HG02571 (cell line): ENCODE measurements at regions not wholly inside any gene's neighbourhood (a gene's known extent, or its start where the extent isn't known, plus 50 kb on each side); places are given as distances from the start of the nearest gene placed in this dataset.
"Not testable (repeated sequence)": the region's sequence is repeated elsewhere in the genome, so short reads cannot be mapped to it uniquely, and the experiment has no call there.

Experiments used
- ATAC-seq: cut with Tn5 transposase; IDR thresholded peaks from one replicate; pipeline ENCODE4 v1.9.1; 2021; ENCODE audit warnings: mild to moderate bottlenecking, moderate library complexity; ENCODE audit not compliant: unreplicated experiment

DNA sequence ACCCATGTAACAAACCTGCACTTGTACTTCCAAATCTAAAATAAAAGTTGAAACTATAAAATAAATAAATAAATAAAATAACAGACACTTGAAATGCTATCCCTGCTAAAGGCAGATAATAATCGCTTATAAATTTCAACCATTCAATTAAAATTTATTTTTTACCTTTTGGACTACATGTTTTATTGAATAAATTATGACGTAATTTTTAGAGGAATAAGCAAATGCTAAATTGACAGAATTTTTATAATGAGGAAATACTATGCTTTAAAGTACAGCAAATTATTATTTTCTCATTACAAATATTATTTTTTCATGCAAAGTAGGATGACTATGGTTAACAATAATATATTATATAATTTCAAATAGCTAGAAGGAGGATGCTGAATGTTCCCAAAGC is 658.6 kb upstream of the LMO3 start:
- ATAC-seq: no peak

DNA sequence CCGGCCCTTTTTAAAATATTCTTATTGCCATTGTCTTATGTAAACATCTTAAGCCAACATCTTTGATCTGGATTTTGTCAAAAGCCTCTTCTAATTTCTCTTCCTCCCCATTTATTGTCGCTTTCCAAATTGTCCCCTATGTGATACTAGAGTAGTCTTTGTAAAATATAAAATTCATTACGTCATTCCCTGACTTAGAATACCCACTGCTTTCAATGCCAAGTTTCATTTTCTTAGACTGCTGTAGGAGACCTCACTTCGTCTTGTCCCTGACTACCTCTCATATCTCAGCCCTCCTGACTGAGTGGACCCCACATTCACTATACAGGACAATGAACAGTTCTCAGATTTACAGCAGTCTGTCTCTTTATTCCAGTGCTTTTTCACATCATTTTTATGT is 633.9 kb upstream of the LMO3 start:
- no peak for ATAC-seq

DNA sequence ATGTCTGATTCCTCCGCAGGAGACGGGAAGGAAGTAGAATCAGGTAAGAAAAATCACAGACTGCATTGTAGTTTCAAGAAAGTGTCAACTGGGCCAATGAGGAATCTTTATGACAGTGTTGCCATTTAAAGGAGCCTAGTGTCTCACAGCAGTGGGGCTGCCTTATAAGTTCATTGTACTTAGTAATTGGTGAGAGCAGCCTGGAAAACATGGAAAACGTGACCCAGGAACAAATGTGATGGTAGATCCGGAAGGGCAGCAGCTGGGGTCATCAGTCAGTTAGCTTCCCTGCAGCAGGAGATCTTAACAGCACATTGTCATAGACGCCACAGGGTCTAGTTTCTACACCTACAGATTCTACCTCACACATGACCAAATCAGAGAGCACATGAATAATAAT is 630.0 kb upstream of the LMO3 start:
- no peak for ATAC-seq

DNA sequence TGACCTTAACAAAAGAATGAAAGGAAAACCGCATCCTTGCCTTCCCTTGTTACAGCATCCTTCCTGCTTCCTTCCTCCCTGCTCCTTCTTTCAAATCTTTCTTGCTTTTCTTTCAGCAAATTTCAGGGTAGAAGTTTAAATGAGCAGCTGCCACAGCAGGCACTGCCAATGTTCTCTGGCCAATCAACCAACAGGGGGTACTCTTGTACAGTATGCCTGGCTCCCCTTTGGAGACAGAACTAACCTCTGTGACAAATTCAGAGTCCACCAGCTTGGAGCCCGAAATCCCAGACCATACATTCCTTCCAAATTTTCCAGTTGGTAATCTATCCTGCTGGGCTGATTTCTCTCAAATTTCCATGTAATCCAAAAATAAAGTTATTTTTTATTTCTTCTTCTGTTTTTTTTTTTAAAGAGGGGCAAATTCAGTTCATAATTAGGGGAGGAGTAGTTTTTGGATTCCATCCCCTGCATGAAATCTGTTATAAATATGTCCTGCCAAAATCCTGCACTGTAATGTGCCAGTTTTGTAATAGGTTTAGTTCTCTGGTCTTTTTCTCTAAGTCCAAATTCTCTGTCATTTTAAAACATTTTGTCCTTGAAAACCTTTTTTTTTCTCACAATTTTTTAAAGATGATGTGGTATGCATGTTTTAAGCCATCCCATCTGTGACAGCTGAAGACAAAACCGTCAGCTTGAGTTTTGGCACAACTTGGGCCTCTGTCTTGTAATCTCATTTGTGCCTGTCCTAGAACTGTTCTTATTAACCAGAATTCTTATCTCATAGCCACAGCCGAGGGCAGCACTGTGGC is 610.0 kb upstream of the LMO3 start:
- ATAC-seq: no peak

DNA sequence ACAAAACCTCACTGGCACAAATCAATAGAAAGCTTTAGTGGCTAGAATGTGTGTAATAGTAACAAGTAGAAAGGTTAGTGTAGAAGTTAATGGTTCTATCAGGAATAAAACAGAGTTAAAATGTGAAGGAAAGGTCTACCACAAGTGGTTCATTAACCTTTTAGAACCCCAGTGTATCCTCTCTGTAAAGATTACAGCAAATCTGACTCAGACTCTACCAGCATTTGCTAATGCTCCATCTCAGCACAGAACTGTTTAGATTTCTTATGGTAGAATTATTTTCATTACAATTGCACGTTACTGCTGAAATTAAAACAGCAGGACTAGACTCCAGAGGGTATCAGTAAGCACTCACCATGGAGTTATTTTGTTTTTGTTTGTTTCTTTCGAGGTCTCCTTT is 609.0 kb upstream of the LMO3 start:
- ATAC-seq: no peak

DNA sequence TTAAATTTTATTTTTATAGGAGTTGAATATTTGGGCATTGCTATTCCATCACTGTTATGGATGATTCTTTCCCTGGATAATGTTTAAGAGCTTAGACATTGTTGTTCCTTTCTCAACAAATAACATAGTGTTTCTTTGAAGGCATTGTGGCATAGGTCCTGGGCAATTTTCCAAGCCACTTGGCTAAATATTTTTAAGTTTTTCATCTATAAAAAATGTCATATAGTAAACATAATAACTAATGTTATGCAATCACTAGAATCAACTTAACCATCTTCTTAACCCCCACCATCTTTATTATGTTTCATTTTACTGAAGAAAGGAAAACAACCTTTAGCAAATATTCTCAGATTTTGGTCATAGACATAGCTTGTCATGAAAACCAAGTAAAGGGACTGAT is 600.6 kb upstream of the LMO3 start:
- ATAC-seq: no peak

DNA sequence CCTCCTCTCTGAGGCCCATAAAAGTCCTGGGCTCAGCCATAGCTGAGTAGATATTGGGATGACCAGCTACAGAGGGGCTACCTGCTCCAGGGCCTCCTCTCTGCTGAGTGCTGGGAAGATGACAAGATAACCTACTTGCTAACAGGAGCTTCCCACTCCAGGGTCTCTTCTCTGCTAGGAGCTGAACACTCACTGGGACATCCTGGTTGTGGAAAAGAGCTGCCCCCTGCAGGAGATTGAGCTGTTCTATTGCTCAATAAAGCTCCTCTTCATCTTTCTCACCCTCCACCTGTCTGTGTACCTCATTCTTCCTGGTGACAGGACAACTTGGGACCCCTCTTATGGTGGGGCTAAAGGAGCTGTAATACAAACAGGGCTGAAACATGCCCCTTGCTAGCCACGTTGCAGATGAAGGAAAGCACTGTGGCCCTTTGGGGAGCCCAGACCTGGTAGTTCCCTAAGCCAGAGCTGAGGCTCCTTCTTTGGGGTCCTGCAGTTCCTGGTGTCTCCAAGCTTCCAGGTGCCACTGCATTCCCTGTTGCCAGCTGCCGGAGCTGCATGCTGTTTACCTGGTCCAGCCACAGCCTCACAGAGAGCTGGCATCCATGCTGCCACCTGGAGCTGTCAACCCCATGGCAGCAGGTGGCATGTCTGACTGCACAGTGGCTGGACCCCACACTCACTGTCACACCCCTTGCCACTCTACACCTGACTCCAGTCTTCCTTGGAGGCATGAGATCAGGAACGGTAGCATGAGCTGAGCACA is 598.5 kb upstream of the LMO3 start:
- ATAC-seq: no peak

DNA sequence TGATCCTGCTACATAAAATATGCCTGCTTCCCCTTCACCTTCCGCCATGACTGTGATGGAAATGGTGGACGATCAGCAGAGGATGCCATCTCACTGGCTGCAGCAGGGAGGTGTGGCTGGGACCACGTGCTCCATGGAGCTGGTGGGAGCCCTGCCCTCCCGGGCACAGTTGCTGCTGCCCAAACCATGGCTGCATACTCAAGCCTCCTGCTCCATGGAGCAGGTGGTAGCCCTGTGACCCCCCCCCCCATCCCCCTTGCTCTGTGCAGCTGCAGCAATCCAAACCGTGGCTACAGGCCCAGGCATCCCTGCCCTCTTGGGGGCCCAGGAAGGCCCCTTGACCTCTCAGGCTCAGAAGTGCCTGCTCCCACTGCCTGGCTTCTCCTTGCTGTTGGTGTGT is 597.5 kb upstream of the LMO3 start:
- ATAC-seq: no peak

DNA sequence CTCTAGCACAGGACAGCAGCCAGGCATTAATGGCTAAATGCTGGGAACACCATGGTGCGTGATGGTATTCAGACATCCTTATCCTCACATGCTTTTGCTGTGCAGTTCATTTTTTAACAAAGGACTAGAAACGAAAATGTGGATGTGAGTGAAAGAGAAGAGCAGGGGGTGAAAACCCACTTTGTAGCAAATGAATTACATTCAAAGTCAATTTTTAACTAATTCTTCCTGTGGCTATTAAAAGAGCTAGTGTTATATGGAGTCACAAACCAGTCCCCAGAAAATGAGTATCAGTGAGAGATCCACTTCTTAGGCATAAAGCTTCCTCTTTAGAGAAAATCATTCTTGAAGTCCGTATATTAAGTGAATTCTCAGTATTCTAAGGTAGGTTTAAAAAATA is 592.0 kb upstream of the LMO3 start:
- ATAC-seq: no peak

DNA sequence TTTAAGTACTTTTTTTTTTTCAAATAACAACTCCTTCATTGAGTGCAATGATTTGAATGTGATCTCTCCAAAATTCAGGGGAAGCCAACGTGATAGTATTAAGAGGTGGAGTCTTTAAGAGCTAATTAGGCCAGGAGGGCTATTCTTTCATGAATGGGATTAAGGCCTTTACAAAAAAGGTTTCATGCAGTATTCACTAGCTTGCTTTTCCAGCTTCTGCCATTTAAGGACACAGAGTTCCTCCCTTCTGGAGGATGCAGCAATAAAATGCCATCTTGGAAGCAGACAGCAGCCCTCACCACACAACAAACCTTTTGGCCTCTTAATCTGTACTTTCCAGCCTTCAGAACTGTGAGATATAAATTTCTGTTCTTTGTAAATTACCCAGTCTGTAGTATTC is 586.8 kb upstream of the LMO3 start:
- no peak for ATAC-seq

DNA sequence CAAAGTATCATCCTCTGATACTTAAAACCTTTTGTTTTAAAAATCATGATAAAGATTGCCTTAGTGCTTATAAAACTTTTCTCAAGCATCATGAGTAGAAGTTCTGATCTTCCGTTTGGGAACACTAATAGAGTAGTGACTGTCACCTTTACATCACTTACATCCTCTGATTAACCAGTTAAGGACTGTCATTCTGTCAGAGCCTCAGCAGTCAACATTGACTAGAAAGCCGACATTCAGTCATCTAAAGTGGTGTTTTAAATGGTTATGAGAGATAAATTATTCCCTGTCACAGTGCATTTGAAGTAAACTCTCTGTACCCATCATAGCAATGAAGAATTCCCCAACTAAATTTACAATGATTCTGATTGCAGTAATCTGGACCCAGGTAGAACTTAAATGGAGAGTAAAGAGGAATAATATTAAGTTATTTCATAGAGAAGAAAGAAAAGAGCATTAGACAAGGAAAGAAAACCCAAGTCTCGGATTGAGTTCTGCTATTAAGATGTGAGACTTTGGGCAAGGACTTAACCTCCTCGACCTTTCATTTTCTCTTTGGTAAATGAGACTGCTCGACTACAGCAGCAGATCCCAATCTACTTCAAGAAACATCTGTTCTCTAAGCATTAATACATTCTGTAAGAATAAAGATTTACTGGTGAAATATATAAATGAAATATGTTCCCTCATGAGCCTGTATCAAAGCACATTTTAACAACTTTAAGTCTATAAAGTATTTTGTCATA is 563.9 kb upstream of the LMO3 start:
- ATAC-seq: no peak

DNA sequence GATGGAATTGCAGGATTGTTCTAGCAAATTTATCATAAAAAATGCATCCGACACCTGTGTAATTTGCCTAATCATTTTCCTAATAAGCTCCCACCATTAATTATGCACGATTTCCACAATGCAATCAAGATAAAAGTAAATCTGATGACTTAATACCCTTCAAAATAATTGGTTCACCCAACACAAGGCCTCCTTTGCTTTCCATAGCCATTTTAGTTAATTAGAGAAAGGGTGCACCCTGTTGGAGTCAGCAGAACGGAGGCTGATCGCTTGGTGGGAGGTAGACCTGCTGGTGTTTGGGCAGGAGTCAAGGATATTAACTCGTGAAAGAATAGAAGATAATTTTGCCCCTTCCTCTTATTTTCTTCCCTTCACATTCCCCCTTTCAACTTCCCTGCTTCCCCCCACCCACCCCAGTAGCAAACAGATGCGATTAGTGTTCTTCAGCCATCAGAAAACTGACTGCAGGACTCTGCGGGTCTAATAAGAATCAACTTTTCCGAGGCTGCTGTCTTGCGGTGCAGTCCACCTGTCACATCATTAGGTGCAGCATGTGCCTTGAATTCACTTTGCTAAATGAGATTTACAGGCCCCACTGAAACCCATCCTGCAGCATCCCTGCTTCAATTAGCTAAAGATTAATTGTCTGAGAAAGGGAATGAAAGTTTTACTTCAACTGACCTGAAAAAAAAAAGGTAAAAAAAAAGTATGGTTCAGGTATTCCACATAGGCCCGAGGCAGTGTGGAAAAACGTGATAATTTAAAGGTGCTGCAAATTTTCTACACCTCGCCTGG is 553.7 kb upstream of the LMO3 start:
- no peak for ATAC-seq

DNA sequence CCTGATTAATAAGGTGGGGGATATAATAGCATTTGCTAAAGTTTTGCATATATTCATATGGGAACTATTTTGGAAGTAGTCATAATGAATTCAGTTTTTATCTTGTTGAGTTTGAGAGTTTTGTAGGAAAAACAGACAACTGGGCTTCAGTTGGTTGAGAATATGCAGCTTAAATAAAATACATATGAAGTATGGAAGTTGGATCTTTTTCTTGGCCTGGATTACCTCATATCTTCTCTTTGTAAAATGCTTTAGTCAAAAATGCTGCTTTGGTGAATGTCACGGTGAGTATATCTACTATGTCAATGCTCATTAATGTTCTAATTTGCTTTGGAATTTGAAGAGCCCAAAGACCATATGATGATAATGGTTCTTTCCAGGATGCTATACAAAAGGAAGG is 552.2 kb upstream of the LMO3 start:
- ATAC-seq: no peak

DNA sequence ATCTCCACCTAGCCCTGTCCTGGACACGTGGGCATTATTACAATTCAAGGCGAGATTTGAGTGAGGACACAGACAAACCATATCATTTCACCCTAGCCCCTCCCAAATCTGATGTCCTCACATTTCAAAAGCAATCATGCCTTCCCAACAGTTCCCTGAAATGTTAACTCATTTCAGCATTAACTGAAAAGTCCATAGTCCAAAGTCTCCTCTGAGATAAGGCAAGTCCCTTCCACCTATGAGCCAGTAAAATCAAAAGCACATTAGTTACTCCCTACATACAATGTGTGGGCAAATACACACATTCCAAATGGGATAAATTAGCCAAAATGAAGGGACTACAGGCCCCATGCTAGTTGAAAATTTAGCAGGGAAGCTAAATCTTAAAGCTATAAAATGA is 546.0 kb upstream of the LMO3 start:
- ATAC-seq: no peak

DNA sequence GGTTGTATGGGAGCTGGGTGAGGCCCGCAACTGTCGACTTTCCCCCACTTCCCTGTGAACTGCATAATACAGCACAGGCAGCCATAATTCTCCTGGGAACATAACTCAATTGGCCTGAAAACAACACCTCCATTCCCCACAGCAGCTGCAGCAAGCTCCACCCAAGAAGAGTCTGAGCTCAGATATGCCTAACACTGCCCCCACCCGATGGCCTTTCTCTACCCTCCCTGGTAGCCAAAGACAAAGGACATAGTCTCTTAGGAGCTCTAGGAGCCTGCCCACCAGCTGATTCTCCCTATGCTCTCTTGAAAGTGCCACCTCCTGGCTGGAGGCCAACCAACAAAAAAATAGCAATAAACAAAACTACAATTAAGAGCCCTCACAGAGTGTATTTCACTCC is 542.7 kb upstream of the LMO3 start:
- no peak for ATAC-seq

DNA sequence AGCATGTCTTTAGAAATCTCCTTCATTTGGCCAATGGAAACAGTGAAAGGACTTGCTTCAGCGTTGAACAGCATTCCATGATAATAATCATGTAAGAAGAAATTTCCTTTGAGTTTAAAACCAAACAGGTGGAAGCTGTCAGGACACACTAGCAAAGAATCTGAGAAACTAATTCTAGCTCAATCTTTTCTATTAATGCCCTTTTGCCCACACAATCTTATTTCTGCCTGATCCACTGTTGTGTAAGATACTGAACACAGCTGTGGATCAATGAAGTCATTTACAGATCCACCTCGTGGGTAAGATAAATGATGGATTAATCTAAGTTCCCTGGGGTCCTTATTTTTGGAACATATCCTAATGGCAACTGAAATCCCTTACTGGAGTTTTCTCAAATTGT is 536.9 kb upstream of the LMO3 start:
- no peak for ATAC-seq

DNA sequence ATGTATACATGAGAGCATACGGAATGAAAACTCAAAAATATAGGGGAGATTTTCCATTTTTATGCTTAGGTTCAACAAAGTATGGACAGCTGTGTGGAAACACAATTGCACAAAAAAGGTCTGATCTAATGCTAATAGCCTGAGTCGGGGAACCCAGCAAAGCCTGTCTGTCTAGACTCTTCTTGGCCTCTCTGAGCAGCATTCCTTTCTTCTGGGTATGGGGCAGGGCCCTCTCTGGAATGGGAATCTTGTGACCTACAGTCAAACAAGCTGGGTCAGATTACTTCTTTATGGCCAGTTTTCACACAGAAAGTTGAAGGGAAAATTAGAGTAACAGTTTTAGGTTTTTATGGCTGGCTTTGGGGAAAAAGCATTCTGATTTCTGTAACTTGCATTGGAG is 534.0 kb upstream of the LMO3 start:
- ATAC-seq: no peak

DNA sequence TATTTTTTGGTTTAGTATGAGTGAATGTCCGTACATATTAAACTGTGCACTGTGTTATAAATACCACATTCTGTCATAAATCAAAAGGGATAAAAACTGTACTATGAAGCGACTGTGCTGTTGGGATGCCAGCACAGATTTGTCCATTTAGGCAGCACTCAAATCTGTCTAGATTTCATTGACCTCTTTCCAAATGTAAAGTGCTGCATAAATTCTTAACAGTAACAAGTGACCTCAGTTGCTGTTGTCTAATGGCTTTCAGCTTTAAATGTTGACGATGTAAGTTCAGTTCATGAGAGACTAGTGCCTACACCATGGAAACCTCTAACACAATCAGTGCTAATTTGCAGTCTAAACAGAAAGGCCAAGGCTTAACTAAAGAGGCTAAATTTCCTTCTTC is 531.4 kb upstream of the LMO3 start:
- ATAC-seq: no peak

DNA sequence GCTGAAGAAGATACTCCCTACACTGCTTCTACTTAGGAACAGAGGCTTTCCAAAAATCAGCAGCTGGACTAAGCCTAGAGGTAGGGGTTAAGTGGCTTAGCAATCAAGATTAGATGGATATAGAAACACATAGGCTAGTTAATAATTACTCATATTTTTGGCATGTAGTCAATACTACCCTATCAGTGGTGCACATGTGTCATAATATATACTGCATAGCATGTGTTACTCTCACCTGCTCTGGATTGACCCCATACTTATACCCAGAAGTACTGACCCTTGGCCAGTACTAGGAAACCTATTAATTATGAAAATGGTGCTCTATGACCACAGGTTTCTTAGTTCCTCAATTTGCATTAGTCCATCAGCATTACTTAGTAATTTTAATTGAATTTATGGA is 528.4 kb upstream of the LMO3 start:
- no peak for ATAC-seq

DNA sequence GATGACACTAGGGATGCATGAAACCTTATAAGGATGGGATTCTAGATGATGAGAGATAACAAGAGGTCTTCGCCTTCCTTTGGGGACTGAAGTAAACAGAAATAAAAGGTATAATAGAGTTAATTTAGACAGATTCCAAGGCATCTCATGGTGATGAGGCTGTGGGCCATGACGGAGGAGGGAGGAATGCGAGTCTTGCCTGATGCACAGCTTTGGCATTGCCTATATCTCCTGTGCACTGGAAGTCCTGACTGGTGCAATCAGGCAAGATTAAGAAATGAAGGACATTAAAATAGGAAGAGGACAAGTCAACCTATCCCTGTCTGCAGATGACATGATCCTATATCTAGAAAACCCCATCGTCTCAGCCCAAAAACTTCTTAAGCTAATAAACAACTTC is 526.4 kb upstream of the LMO3 start:
- ATAC-seq: no peak

DNA sequence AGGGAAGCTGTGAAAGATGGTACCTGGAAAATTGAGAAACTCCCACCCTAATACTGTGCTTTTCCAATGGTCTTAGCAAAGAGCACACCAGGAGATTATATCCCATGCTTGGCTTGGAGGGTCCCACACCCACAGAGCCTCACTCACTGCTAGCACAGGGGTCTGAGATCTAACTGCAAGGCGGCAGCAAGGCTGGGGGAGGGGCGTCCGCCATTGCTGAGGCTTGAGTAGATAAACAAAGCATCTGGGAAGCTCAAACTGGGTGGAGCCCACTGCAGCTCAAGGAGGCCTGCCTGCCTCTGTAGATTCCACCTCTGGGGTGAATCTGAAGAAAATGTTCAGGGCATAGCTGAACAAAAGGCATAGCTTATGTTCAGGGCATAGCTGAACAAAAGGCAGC is 510.6 kb upstream of the LMO3 start:
- not testable (repeated sequence) for ATAC-seq
